GM19463 (cell line): ENCODE measurements at regions not wholly inside any gene's neighbourhood (a gene's known extent, or its start where the extent isn't known, plus 50 kb on each side); places are given as distances from the start of the nearest gene placed in this dataset.

ENCODE experiments used
- ATAC-seq: cut with Tn5 transposase; IDR thresholded peaks from one replicate; pipeline ENCODE4 v1.9.1; 2021; ENCODE audit warnings: mild to moderate bottlenecking, moderate library complexity; ENCODE audit not compliant: unreplicated experiment

DNA sequence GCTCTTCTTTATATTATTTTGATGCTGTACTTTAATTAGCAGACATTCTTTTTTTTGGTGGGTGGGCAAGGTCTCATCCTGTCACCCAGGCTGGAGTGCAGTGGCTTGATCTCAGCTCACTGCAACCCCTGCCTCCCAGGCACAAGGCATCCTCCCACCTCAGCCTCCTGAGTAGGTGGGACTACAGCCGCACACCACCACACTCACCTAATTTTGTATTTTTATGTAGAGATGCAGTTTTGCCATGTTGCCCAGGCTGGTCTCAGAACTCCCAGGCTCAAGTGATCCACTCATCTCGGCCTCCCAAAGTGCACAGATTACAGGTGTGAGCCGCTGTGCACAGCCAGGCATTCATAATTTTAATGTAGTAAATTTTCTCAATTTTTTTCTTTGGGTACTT lies 608.1 kb downstream of the ZNF385D start:
- no peak for ATAC-seq

DNA sequence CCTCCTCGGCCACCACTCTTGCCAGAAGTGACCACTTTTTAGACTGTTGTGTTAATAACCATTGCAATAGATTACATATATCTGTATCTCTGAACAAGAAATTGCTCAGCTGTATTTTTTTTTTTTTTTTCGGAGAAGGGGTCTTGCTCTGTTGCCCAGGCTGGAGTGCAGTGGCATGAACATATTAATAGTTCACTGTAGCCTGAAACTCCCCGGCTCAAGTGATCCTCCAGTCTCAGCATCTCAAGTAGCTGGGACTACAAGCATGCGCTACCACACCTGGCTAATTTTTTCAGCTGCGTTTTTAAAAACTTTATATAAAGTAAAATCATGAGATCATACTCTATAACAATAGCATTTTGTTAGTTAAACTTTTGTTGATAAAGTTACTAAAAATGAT lies 609.0 kb downstream of the ZNF385D start:
- ATAC-seq = no peak

GRCh38 chr3:21140785-21141184 lies 610.2 kb downstream of the ZNF385D start:
- no peak for ATAC-seq

GRCh38 chr3:21138085-21138484 lies 612.9 kb downstream of the ZNF385D start:
- no peak for ATAC-seq

DNA sequence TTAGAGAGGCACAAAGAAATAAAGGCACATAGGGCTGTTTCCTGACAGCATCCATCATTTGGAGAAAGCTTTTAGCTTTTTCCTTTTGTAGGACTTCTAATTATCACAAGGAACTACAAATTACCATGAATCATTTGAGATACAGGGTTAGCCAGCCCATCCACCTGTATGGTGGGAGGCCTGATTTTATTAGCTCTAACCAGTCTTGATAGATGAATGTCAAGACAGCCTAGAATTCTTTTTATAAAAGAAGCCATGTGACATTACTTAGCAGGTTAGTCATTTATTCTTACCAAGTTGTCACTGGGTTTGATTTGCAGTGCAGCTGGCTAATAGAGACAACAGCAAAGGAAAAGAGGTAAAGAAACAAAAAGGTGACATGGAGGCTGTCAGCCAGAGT lies 618.1 kb downstream of the ZNF385D start:
- ATAC-seq = no peak

DNA sequence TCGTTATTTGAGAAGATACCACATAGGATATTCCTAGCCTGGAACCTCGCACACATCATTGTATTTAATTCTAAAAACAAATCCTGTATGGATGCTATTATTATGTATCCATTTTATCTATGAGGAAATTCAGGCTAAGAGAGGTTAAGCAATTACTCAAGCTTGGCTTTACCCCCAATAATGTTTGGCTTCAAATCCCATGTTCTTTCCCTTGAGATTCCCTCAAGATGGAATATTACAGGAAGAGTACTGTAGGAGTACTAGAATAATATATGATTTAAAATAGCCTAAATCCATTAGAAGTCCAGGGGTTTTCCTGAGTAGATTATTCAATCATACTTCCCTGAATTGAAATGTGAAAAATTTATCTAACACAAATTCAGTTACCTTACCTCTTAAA lies 630.2 kb downstream of the ZNF385D start:
- ATAC-seq = no peak

GRCh38 chr3:21117370-21117769 lies 633.6 kb downstream of the ZNF385D start:
- no peak for ATAC-seq

DNA sequence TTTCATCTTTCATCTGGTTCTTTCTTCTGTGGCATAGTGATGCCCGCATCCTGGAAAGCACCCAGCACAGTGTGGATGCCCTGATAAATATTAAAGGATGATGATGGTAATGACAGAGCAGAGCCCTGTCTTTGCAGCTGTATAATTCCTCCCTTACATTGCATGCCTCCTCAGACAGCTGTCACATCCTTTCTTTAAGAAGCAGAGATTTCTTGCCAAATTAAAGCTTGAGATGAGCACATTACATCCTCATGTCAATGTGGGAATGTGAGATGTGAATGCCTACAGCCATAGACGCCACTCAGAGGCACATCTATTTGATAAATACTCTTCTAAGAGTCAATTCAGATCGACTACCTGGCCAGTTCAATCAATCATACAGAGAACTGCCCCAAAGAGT lies 642.0 kb downstream of the ZNF385D start:
- no peak for ATAC-seq

DNA sequence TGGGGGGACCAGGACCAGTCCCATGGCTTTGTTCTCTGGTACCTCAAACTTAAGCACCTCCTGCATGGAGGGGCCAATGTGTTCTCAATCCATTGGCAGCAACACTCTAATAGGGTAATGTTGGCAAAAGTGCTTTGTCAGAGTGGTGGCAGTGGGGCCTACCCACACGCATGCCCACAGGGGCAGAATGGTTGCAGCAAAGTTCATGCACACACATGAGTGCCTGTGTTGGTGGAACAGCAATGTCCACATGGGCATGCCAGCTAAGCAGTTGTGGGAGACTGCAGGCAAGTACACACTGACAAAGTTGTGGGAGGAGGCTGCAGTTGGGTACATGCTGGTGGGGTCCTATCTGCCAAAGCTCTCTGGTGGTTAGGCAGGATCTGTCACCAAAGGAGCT lies 645.2 kb downstream of the ZNF385D start:
- ATAC-seq = no peak

GRCh38 chr3:21100656-21101359 lies 650.2 kb downstream of the ZNF385D start:
- no peak for ATAC-seq

DNA sequence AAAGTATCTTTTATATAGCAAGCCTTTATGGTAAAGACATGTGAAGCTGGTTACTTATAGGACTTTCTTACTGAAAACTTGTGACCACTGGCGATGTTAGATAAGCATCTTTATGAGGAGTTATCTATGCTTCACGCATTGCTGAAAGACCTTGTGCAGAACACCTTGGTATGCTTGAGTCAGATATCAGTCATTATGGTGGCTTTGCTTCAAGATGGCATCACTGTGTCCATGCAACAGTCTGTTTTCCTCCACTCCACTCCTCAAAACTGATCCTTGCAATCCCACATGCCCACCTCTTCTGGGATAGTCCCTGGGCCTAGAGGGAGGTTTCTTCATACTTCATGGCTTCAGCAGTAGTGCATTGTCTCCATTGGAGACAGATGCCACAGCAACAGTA lies 656.3 kb downstream of the ZNF385D start:
- ATAC-seq = no peak

DNA sequence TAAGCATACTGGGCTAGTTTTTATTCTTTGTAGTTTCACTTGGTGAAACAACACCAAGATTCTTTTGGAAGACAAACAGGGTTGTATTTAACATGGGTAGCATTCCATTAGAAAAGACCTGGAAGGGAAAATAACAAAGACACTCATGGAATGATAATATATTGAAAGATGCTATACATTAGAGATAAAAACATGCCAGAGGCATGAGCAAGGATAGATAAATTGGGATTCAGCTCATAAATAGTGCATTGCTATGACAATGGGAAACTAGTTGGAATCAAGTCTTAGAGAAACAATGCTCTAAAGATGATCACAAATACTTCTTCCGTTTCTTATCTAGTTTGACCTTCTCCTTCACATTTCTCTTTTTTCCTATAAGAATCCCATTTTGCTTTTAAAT lies 677.4 kb downstream of the ZNF385D start:
- no peak for ATAC-seq

GRCh38 chr3:21067031-21067813 lies 683.8 kb downstream of the ZNF385D start:
- no peak for ATAC-seq

GRCh38 chr3:21062831-21063294 lies 688.1 kb downstream of the ZNF385D start:
- no peak for ATAC-seq

DNA sequence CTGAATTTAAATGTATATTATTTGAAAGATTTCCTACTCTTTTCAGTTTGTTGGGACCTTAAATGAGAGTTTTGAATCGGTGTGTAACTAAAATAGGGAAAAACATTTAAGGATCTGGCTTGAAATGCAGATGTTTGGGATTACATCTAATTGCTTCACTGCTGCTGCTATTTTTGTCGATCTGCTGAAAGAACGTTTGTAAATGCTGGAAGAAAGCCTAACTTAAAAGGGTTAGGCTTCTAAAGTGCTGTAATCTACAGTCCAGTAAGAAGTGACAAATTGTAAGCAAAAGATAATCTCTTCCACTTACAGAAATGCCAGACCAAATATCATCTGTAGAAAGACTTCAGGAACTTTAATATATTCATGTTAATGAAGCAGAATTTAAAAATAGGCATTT lies 691.6 kb downstream of the ZNF385D start:
- ATAC-seq = no peak

- ATAC-seq = no peak
Measured at GRCh38 chr3:21056293-21056692, 694.7 kb downstream of the ZNF385D start.

DNA sequence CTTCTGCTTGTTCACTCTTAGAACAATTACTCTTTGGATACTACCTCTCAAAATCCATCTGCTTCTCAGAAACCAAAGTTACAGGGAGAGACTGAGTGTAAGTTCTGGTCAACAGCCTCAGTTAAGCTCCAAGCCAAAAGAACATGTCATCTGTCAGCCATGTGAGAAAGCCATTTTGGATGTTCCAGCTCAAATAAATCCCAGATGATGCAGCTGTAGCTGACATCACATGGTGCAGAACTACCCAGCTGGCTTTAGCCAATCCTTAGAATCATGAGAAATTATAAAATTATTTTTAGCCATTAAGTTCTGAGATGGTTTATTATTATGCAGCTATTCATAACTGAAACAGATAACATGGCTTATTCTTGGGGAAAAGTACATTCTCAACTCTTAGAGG lies 696.0 kb downstream of the ZNF385D start:
- ATAC-seq = no peak

- ATAC-seq = no peak
Measured at GRCh38 chr3:21054064-21054463, 696.9 kb downstream of the ZNF385D start.

DNA sequence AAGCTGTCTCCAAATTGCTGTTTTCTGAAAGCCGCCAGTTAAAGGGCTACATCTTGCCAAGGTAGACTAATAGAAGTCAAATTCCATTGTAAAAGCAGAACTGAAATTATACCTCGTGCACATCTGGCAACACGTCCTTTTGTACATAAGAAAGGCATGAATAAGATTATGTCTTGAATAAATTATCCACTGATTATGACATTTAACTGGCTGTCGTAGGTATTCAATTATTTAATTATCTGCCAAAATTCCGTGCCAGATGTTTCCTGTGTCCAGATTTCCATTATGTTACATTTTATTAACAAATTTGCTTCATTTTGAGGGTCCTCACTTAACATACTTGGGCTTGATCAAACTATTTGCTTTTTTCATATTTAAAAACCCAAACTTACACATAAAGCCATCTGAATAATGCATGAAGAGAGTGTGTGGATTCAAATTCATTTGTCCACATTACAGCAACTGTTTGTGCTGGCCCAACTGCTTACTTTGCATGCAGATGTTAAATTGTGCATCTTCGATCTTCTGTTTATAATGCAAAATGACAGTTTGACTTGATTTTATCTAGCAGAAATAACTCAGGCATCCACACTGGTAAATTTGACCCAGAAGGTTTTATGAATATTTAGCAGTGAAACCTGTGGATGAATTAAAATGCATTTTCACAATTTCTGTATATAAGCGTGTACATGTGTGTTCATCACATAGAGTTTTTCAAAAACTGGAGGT lies 701.5 kb downstream of the ZNF385D start:
- no peak for ATAC-seq

DNA sequence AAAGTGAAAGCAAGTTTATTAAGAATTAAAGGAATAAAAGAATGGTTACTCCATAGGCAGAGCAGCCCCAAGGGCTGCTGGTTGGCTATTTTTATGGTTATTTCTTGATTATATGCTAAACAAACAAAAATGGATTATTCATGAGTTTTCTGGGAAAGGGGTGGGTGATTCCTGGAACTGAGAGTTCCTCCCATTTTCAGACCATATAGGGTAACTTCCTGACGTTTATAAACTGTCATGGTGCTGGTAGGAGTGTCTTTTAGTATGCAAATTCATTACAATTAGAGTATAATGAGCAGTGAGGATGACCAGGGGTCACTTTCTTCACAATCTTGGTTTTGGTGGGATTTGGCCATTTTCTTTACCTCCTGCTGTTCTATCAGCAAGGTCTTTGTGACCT lies 707.9 kb downstream of the ZNF385D start:
- no peak for ATAC-seq

GRCh38 chr3:21042184-21042583 lies 708.8 kb downstream of the ZNF385D start:
- ATAC-seq = no peak

DNA sequence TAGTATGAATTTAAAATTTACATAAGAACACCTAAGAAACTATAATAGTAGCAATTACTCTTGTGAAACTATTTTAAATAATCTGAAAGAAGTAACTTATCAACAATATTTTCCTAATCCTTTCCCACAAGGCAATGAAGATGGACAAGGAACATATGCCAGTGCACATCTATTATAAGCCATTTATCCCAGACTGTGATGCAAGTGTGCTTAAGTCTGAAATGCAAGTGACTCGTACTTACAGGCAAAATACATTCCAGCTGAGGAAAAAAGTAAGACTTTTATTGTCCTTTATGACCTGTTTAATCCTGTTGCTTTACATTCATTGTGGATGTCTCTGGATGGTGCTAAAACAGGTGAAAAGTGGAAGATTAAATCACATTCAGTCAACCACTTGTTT lies 709.4 kb downstream of the ZNF385D start:
- ATAC-seq = no peak
